ENCODE measurements at regions not wholly inside any gene's neighbourhood (a gene's known extent, or its start where the extent isn't known, plus 50 kb on each side); places are given as distances from the start of the nearest gene placed in this dataset.

DNA sequence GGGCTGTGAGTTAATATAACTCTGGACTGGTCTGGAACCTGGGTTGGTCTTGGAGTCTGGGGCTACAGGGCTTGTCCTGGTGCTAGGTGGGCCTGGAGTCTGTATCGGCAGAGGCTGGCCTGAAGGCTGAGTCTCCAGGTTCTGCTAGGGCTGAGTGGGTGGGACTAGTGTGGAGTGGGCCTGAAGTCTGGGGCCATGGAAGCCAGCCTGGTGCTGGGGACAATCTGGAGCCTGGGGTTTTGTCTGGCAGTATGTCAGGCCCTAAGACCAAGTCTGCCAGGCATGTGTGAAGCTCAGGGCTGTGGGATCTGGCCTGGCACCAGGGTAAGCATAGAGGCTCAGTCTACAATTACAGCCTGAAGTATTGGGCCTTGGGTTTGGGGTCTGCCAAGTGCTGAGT lies 742.6 kb upstream of the GRIA3 start:
- Histone ChIP-seq H3K27me3 (ENCODE audit: control insufficient read depth in 4 of 4, insufficient read depth in 4 of 4, low read length in 3 of 4) (no peaks in the 10 kb centered on the region), H3K9ac (ENCODE audit: low read depth in 1 of 2, low read length in 2 of 2) (no peak overlapping the region), H3K9me3 (ENCODE audit: control insufficient read depth in 4 of 4, low read length in 3 of 4) (peaks cover 0 to 9% (median 3%) of the 10 kb centered on the region in 4 donors), H3K4me1 (ENCODE audit: control insufficient read depth in 4 of 4, insufficient read depth in 4 of 4, low read length in 3 of 4) (no peaks in the 10 kb centered on the region), H3K27ac (ENCODE audit: low read depth in 1 of 2, low read length in 2 of 2) (no peak overlapping the region), H3K36me3 (ENCODE audit: control insufficient read depth in 4 of 4, insufficient read depth in 3 of 4, low read depth in 1 of 4, low read length in 3 of 4) (no peaks in the 10 kb centered on the region), H3K4me3 (ENCODE audit: low read depth in 1 of 3, low read length in 3 of 3) (no peak overlapping the region)
- WGBS = 100% methylated on average over 1 of the region's 1 CpG
- no peak for DNase-seq (ENCODE audit: low spot score)
- TF ChIP-seq, protein P1, sequence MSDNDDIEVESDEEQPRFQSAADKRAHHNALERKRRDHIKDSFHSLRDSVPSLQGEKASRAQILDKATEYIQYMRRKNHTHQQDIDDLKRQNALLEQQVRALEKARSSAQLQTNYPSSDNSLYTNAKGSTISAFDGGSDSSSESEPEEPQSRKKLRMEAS (IDR thresholded peaks at IDR 0.05) = no peak
- TF ChIP-seq JUND (IDR thresholded peaks at IDR 0.05) = no peak
- no peak for TF ChIP-seq HNF4A (conservative IDR thresholded peaks at IDR 0.05)
- TF ChIP-seq RXRA (IDR thresholded peaks at IDR 0.05) = no peak
- TF ChIP-seq, protein P2, sequence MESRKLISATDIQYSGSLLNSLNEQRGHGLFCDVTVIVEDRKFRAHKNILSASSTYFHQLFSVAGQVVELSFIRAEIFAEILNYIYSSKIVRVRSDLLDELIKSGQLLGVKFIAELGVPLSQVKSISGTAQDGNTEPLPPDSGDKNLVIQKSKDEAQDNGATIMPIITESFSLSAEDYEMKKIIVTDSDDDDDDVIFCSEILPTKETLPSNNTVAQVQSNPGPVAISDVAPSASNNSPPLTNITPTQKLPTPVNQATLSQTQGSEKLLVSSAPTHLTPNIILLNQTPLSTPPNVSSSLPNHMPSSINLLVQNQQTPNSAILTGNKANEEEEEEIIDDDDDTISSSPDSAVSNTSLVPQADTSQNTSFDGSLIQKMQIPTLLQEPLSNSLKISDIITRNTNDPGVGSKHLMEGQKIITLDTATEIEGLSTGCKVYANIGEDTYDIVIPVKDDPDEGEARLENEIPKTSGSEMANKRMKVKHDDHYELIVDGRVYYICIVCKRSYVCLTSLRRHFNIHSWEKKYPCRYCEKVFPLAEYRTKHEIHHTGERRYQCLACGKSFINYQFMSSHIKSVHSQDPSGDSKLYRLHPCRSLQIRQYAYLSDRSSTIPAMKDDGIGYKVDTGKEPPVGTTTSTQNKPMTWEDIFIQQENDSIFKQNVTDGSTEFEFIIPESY (IDR thresholded peaks at IDR 0.05) = no peak
- TF ChIP-seq FOXA1 (IDR thresholded peaks at IDR 0.05) = no peak
- TF ChIP-seq, protein P3, sequence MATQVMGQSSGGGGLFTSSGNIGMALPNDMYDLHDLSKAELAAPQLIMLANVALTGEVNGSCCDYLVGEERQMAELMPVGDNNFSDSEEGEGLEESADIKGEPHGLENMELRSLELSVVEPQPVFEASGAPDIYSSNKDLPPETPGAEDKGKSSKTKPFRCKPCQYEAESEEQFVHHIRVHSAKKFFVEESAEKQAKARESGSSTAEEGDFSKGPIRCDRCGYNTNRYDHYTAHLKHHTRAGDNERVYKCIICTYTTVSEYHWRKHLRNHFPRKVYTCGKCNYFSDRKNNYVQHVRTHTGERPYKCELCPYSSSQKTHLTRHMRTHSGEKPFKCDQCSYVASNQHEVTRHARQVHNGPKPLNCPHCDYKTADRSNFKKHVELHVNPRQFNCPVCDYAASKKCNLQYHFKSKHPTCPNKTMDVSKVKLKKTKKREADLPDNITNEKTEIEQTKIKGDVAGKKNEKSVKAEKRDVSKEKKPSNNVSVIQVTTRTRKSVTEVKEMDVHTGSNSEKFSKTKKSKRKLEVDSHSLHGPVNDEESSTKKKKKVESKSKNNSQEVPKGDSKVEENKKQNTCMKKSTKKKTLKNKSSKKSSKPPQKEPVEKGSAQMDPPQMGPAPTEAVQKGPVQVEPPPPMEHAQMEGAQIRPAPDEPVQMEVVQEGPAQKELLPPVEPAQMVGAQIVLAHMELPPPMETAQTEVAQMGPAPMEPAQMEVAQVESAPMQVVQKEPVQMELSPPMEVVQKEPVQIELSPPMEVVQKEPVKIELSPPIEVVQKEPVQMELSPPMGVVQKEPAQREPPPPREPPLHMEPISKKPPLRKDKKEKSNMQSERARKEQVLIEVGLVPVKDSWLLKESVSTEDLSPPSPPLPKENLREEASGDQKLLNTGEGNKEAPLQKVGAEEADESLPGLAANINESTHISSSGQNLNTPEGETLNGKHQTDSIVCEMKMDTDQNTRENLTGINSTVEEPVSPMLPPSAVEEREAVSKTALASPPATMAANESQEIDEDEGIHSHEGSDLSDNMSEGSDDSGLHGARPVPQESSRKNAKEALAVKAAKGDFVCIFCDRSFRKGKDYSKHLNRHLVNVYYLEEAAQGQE (IDR thresholded peaks at IDR 0.05) = no peak
- TF ChIP-seq, protein P4, sequence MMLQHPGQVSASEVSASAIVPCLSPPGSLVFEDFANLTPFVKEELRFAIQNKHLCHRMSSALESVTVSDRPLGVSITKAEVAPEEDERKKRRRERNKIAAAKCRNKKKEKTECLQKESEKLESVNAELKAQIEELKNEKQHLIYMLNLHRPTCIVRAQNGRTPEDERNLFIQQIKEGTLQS (IDR thresholded peaks at IDR 0.05) = no peak
- TF ChIP-seq RAD21 (IDR thresholded peaks at IDR 0.05) = no peak

DNA sequence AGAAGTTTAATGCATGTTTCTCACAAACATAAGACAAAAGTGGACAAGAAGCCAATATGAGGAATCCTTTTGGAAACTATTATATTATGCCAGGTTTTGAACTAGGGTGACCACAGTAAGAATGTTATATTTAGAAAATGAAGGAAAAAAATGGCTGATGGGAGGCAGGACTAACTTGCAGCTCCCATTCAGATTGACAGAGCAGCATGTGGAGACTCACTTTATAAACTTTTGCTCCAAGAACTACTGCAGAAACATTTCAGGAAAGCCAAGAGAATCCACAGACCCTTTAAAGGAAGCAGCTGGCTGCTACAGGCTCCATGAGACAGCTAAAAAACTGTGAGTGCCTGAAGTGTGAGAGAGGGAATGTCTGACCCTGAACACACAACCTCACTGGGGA lies 738.6 kb upstream of the GRIA3 start:
- Histone ChIP-seq H3K27ac (ENCODE audit: low read depth in 1 of 2, low read length in 2 of 2) (no peak overlapping the region), H3K9ac (ENCODE audit: low read depth in 1 of 2, low read length in 2 of 2) (no peak overlapping the region), H3K36me3 (ENCODE audit: control insufficient read depth in 4 of 4, insufficient read depth in 3 of 4, low read depth in 1 of 4, low read length in 3 of 4) (no peaks in the 10 kb centered on the region), H3K4me1 (ENCODE audit: control insufficient read depth in 4 of 4, insufficient read depth in 4 of 4, low read length in 3 of 4) (no peaks in the 10 kb centered on the region), H3K9me3 (ENCODE audit: control insufficient read depth in 4 of 4, low read length in 3 of 4) (no peaks in the 10 kb centered on the region), H3K27me3 (ENCODE audit: control insufficient read depth in 4 of 4, insufficient read depth in 4 of 4, low read length in 3 of 4) (no peaks in the 10 kb centered on the region), H3K4me3 (ENCODE audit: low read depth in 1 of 3, low read length in 3 of 3) (no peak overlapping the region)
- no peak for DNase-seq (ENCODE audit: low spot score)
- TF ChIP-seq RAD21 (IDR thresholded peaks at IDR 0.05) (no peak), HNF4G (IDR thresholded peaks at IDR 0.05) (no peak), SP1 (IDR thresholded peaks at IDR 0.05) (no peak), YY1 (IDR thresholded peaks at IDR 0.05) (no peak), FOXA2 (IDR thresholded peaks at IDR 0.05) (no peak), EGR1 (IDR thresholded peaks at IDR 0.05; ENCODE audit: low read depth in 2 of 2) (no peak)
- TF ChIP-seq, protein P2 (IDR thresholded peaks at IDR 0.05) = no peak
- TF ChIP-seq, protein P4 (IDR thresholded peaks at IDR 0.05) = no peak
- TF ChIP-seq, protein P1 (IDR thresholded peaks at IDR 0.05) = no peak
